ENCODE measurements at regions not wholly inside any gene's neighbourhood (a gene's known extent, or its start where the extent isn't known, plus 50 kb on each side); places are given as distances from the start of the nearest gene placed in this dataset.

DNA sequence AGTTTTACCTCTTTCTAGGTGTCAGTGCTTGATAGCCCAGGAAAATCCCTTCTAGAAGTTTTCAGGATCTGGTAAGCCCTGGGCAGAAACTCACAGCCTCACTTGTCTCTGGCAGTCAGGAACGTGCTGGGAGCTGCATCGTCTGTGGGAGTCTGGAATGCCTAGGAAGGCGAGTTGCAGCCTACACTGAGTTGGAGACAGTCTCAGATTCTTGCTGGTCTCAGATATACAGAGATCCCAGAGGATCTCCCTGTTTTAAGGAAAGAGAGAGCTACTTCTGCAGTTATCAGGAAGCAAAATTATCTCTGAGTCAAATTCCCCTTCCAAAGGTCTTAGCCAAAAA, 104.4 kb upstream of the CDC42EP3 start:
- intact Hi-C loops (cut with micrococcal nuclease) = no loop called here
- no peaks in the 10 kb centered on the region for H3K9me3 Mint-ChIP-seq
- CTCF ChIA-PET = interaction anchor here (1.1 kb wide), 1 partner anchor 57 kb away, joined by 3 read pairs; no protein-coding TSS in a partner anchor
- H3K27me3 Mint-ChIP-seq (ENCODE audit: low read depth) = no peaks in the 10 kb centered on the region
- no peaks in the 10 kb centered on the region for H3K4me1 Mint-ChIP-seq (ENCODE audit: low read depth)
- no peak for DNase-seq
- no peak overlapping the region for H3K27ac Mint-ChIP-seq
- H3K36me3 Mint-ChIP-seq (ENCODE audit: low read depth) = no peaks in the 10 kb centered on the region
- H3K4me3 Mint-ChIP-seq = no peak overlapping the region

DNA sequence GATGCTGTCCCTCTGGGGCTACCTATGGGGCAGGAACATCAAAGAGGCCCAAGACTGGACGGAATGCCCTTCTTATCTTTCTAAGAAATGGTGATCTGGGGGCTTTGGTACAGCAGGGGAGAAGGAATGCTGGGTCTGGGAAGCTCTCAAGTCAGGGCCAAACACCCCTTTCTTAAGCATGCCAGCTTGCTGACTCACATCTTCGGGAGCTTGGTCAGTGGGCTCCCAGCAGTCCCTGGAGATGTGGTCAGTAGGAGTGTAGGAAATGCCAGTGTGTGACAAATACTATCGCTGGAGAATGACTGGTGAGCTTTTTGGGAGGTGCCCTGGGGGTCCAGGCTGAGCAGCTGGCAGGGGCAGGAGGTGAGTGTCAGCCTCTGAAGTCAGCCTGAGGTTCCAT, 105.0 kb upstream of the CDC42EP3 start:
- no peaks in the 10 kb centered on the region for H3K9me3 Mint-ChIP-seq
- H3K36me3 Mint-ChIP-seq (ENCODE audit: low read depth) = no peaks in the 10 kb centered on the region
- intact Hi-C loops (cut with micrococcal nuclease) = no loop called here
- no peaks in the 10 kb centered on the region for H3K27me3 Mint-ChIP-seq (ENCODE audit: low read depth)
- no peak for DNase-seq
- H3K27ac Mint-ChIP-seq = no peak overlapping the region
- H3K4me1 Mint-ChIP-seq (ENCODE audit: low read depth) = no peaks in the 10 kb centered on the region
- CTCF ChIA-PET = interaction anchor here (0.6 to 1.1 kb wide), 2 partner anchors 56 to 364 kb away, joined by 3 read pairs; no protein-coding TSS in a partner anchor
- no peak overlapping the region for H3K4me3 Mint-ChIP-seq

DNA sequence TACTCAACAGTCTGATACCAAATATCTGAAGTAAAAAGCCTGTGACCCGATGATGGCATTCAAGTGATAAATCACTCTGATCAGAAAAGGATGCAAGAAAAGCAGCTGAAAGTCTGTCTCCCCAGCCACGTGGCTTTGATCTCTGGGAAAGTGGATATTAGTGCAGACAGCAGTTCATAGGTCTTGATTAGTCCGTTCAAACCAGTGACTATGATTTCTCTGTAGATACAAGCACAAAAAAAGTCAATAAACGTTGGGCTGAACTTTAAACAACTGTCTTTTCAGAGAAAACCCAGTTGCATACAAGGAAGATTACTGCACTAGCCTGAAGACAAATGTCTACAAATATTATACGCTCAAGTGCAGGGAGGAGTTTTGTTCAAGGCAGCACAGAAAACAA, 107.7 kb upstream of the CDC42EP3 start:
- no peaks in the 10 kb centered on the region for H3K4me1 Mint-ChIP-seq (ENCODE audit: low read depth)
- H3K9me3 Mint-ChIP-seq = no peaks in the 10 kb centered on the region
- H3K36me3 Mint-ChIP-seq (ENCODE audit: low read depth) = no peaks in the 10 kb centered on the region
- CTCF ChIA-PET = no interaction called here
- H3K4me3 Mint-ChIP-seq = no peak overlapping the region
- DNase-seq = no peak
- H3K27me3 Mint-ChIP-seq (ENCODE audit: low read depth) = no peaks in the 10 kb centered on the region
- no peak overlapping the region for H3K27ac Mint-ChIP-seq
- intact Hi-C loops (cut with micrococcal nuclease) = no loop called here

DNA sequence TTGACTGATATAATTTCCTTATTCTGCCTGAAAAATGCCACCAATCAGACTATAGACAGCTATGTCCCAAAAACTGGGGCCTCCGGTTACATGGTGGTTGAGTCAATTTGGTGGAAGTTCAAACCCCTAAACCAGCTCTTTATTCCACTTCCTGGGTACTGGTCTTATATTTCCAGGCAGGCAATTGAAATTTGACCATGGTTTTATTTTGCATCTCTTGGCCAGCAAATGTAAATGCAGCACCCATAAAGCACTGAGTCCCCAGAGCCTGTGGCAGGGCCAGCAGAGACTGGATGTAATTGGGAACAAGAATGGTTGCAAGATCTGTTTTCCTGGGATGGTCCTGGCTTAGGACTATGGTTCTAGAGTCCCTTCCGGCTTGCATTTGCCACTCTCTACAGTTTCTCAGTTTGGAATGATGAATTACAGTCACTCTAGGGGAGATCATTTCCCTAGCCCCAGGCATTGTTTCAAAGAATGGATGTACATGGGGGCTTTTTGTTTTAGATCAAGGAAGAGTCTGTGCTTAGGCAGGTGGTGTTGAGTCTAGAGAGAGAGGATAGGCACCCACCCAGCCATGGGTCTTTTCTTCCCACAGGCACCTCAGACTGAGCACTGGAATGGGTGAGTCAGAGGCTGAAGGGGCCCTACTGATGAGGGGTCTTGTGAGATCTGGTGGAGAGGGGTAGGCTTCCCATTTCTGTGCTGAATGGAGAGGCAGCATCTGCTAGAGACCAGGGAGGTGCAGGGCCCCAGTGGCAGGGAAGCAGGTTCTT, 108.4 kb upstream of the CDC42EP3 start:
- no peak overlapping the region for H3K27ac Mint-ChIP-seq
- CTCF ChIA-PET = no interaction called here
- no peaks in the 10 kb centered on the region for H3K27me3 Mint-ChIP-seq (ENCODE audit: low read depth)

DNA sequence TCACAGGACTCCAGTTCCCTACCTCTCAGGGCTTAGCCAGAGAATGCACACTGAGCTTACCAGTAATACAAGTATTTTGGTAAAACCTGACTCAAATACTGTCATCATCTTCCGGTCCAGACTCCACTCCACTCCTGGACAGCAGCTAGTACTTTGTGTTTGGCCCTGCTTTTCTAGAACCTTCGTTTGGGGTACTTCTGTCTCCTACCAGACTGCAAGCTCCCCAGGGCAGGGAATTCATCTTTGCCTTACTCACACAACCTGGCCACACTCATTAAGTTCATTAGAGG, 108.9 kb upstream of the CDC42EP3 start:
- Mint-ChIP-seq H3K4me3 (no peak overlapping the region), H3K36me3 (ENCODE audit: low read depth) (no peaks in the 10 kb centered on the region), H3K4me1 (ENCODE audit: low read depth) (no peaks in the 10 kb centered on the region), H3K27ac (no peak overlapping the region), H3K9me3 (no peaks in the 10 kb centered on the region), H3K27me3 (ENCODE audit: low read depth) (no peaks in the 10 kb centered on the region)
- intact Hi-C loops (cut with micrococcal nuclease) = no loop called here
- CTCF ChIA-PET = no interaction called here
- DNase-seq = no peak

More for the DNA sequence above, 108.4 kb upstream of the CDC42EP3 start:
- no peaks in the 10 kb centered on the region for H3K4me1 Mint-ChIP-seq (ENCODE audit: low read depth)
- H3K36me3 Mint-ChIP-seq (ENCODE audit: low read depth) = no peaks in the 10 kb centered on the region
- intact Hi-C loops (cut with micrococcal nuclease) = no loop called here
- no peaks in the 10 kb centered on the region for H3K9me3 Mint-ChIP-seq
- DNase-seq = no peak
- H3K4me3 Mint-ChIP-seq = no peak overlapping the region

DNA sequence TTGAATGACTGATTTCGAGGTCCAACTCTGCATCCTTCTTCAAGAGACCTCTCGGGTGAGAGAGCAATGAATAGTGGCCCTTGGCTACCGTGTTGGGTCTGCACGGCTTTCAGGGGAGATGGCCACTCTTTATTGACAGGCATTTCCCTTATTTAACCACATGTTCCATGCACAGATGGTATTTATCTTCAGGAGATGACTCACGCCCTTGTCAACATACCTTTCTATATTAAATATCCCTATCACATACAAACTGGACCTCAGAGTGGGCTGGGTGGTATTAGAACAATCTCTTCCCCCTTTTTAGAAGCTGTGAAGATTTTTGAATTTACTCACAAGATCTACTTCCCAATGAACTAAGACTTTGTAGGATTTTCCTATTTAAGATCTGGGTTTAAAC, 109.6 kb upstream of the CDC42EP3 start:
- intact Hi-C loops (cut with micrococcal nuclease) = no loop called here
- DNase-seq = no peak
- no peaks in the 10 kb centered on the region for H3K4me1 Mint-ChIP-seq (ENCODE audit: low read depth)
- no peaks in the 10 kb centered on the region for H3K36me3 Mint-ChIP-seq (ENCODE audit: low read depth)
- H3K4me3 Mint-ChIP-seq = no peak overlapping the region
- H3K27ac Mint-ChIP-seq = no peak overlapping the region
- no peaks in the 10 kb centered on the region for H3K9me3 Mint-ChIP-seq
- H3K27me3 Mint-ChIP-seq (ENCODE audit: low read depth) = no peaks in the 10 kb centered on the region
- CTCF ChIA-PET = no interaction called here

DNA sequence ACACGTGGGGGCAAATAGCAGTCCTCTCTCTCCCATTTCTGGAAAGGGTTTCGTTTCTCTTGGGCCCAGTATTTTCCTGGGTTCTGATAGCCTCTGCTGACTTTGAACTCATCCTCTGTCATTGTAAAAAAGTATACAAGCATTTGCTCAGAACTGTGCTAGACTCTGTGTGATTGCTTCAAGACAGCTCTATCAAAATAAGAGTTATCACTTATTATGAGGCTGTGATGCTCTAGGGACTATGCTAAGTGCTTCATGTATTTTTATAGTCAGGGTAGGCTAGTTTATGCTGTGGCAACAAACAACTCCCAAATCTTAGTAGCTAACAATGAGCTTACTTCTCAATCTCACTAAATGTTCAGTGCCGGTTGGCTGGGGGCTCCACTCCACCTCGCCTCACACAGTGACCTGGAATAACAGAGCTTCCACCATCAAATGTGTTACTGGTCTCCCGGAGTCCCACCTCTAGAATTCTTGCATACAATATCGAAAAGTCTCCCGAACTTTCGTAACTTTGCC, 110.8 kb upstream of the CDC42EP3 start:
- Mint-ChIP-seq H3K27ac (no peak overlapping the region), H3K4me3 (no peak overlapping the region), H3K4me1 (ENCODE audit: low read depth) (no peaks in the 10 kb centered on the region), H3K36me3 (ENCODE audit: low read depth) (no peaks in the 10 kb centered on the region), H3K9me3 (no peaks in the 10 kb centered on the region), H3K27me3 (ENCODE audit: low read depth) (no peaks in the 10 kb centered on the region)
- intact Hi-C loops (cut with micrococcal nuclease) = no loop called here
- CTCF ChIA-PET = interaction anchor here (0.5 to 0.7 kb wide), 2 partner anchors 237 to 669 kb away, joined by 3 to 4 read pairs; no protein-coding TSS in a partner anchor
- DNase-seq = no peak

DNA sequence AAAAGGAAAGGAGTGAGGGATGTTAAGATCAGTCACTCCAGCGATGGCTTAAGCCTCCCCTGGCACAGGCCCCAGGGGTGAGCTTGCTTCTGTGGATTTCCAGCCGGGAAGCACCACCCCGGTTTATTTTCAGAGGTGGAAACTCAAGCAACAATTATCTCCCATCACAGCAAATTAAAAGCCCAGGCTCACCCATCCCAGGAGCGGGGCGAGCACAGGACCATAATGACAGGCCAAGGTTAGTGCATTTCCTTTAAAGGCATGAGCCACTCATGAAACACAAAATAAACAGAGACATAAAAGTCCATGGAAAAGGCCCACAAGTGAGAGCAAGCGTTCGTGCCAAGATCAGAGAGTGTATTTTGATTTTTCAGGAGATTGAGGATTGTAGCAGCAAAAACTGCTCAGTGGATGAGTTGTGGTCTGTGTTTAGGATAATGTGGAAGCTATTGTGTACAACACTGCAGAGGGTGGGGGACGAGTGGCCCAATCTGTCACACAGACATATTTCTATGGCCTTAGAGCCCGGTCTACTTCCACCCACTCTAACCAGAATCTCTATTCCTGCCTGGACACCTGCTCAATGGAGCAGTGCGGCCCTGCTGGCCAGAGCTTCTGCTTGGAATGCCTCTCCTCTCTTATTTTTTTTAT, 111.4 kb upstream of the CDC42EP3 start:
- no peaks in the 10 kb centered on the region for H3K9me3 Mint-ChIP-seq
- H3K36me3 Mint-ChIP-seq (ENCODE audit: low read depth) = no peaks in the 10 kb centered on the region
- H3K4me1 Mint-ChIP-seq (ENCODE audit: low read depth) = no peaks in the 10 kb centered on the region
- intact Hi-C loops (cut with micrococcal nuclease) = no loop called here
- DNase-seq = no peak
- H3K27me3 Mint-ChIP-seq (ENCODE audit: low read depth) = no peaks in the 10 kb centered on the region
- no peak overlapping the region for H3K4me3 Mint-ChIP-seq
- CTCF ChIA-PET = interaction anchor here (0.5 kb wide), 1 partner anchor 238 kb away, joined by 4 read pairs; no protein-coding TSS in a partner anchor
- no peak overlapping the region for H3K27ac Mint-ChIP-seq

DNA sequence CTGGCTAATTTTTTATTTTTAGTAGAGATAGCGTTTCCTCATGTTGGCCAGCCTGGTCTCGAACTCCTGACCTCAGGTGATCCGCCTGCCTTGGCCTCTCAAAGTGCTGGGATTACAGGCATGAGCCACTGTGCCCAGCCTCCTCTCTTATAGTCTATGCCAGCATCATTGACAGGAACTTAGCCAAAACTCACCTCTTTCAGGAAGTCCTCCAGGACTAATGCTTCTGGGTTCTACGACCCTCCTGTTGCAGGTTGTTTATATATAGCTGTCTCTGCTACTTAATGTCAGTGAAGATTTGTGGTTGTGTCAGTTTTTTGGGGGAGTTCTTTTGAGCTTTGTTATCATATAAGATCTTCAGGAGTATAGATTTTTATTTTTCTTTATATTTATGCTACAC, 112.1 kb upstream of the CDC42EP3 start:
- H3K4me3 Mint-ChIP-seq = no peak overlapping the region
- no peaks in the 10 kb centered on the region for H3K36me3 Mint-ChIP-seq (ENCODE audit: low read depth)
- CTCF ChIA-PET = interaction anchor here (0.6 kb wide), 1 partner anchor 109 kb away, joined by 3 read pairs; no protein-coding TSS in a partner anchor
- no peak for DNase-seq
- H3K27ac Mint-ChIP-seq = no peak overlapping the region
- H3K4me1 Mint-ChIP-seq (ENCODE audit: low read depth) = no peaks in the 10 kb centered on the region
- intact Hi-C loops (cut with micrococcal nuclease) = no loop called here
- H3K27me3 Mint-ChIP-seq (ENCODE audit: low read depth) = no peaks in the 10 kb centered on the region
- H3K9me3 Mint-ChIP-seq = peaks cover 6% of the 10 kb centered on the region

DNA sequence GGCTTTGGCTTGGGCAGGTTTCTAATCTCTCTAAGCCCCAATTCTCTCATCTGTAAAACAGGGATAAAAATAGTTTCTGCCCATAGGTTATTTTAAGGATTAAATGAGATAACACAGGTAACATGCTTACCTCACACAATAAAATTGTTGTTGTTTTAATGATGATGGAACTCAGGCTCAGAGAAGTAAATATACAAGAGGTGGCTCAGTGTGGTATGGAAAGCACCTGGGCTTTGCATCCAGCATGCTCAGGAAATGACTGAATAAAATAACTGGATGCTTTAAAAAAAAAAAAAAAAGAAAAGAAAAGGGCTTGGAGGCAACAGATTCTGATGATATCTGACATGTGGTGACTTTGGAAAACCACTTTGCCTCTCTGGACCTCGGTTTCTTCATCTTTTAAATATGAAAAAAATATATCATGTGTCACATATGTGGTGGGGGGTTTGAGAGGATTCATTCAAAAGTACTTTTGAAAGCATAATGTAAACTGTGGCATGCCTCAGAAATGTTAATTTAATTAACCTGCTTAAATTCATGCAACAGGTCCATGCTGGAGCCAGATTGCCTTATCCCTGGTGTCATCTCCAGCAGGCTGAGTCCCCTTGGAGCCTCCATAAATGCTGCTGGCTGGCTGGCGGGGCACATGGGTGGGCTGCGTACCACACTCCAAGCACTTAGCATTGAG, 112.8 kb upstream of the CDC42EP3 start:
- no peak for DNase-seq
- CTCF ChIA-PET = interaction anchor here (0.6 kb wide), 1 partner anchor 370 kb away, joined by 3 read pairs; no protein-coding TSS in a partner anchor
- no peaks in the 10 kb centered on the region for H3K27me3 Mint-ChIP-seq (ENCODE audit: low read depth)
- H3K4me3 Mint-ChIP-seq = no peak overlapping the region
- peaks cover 13% of the 10 kb centered on the region for H3K9me3 Mint-ChIP-seq
- no peak overlapping the region for H3K27ac Mint-ChIP-seq
- intact Hi-C loops (cut with micrococcal nuclease) = no loop called here
- no peaks in the 10 kb centered on the region for H3K4me1 Mint-ChIP-seq (ENCODE audit: low read depth)
- H3K36me3 Mint-ChIP-seq (ENCODE audit: low read depth) = peaks cover 4% of the 10 kb centered on the region

DNA sequence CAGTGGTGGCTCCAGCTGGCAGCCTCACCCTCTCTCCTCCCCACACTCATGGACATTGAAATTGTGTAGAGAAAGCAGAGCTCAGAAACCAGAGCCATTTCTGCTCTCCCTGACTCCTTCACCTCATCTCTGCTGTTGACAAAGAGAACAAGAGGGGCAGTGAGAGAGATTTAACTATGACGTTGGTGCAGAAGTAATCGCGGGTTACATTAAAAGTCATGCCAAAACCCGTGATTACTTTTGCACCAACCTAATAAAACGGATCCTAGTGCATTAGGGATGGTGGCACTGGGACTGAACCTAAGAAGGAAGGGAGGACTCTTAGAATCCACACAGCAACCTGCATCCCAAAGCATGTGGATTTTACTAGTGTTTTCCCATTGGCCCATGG, 113.3 kb upstream of the CDC42EP3 start:
- H3K27me3 Mint-ChIP-seq (ENCODE audit: low read depth) = no peaks in the 10 kb centered on the region
- CTCF ChIA-PET = interaction anchor here (0.6 to 1.5 kb wide), 3 partner anchors 10 to 371 kb away, joined by 3 to 5 read pairs (median 3); no protein-coding TSS in a partner anchor
- no peak overlapping the region for H3K27ac Mint-ChIP-seq
- intact Hi-C loops (cut with micrococcal nuclease) = no loop called here
- no peaks in the 10 kb centered on the region for H3K4me1 Mint-ChIP-seq (ENCODE audit: low read depth)
- DNase-seq = no peak
- H3K4me3 Mint-ChIP-seq = no peak overlapping the region
- peaks cover 13% of the 10 kb centered on the region for H3K9me3 Mint-ChIP-seq
- peaks cover 4% of the 10 kb centered on the region for H3K36me3 Mint-ChIP-seq (ENCODE audit: low read depth)

DNA sequence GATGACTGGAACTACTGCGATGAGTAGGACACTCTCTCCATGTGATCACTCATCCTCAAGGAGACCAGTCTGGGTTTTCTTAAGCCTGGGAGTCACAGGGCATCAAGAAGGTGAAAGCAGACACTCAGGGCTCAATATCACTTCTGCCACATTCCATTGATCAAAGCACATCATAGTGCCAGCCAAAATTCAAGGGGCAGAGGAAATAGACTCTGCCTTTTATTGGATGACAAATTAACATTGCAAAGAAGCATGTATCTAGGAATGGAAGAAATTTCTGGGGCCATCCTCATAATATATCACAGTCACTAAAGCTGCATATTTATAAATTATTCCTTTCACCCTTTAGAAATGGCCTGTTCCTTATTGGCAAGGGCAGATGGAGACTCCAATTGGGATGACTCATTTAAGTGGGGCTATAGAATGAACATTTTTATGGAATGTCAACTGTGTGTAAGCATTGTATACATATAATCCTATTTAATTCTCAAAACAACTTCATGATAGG, 114.8 kb upstream of the CDC42EP3 start:
- CTCF ChIA-PET = interaction anchor here (1.2 to 1.5 kb wide), 2 partner anchors 9 to 10 kb away, joined by 3 to 5 read pairs; no protein-coding TSS in a partner anchor
- intact Hi-C loops (cut with micrococcal nuclease) = no loop called here
- Mint-ChIP-seq H3K36me3 (ENCODE audit: low read depth) (peaks cover 4% of the 10 kb centered on the region), H3K9me3 (peaks cover 13% of the 10 kb centered on the region), H3K4me1 (ENCODE audit: low read depth) (no peaks in the 10 kb centered on the region), H3K27ac (no peak overlapping the region), H3K4me3 (no peak overlapping the region), H3K27me3 (ENCODE audit: low read depth) (no peaks in the 10 kb centered on the region)
- DNase-seq = no peak

All from activated naive CD4-positive, alpha-beta T cell treated with anti-CD3 and anti-CD28 coated beads for 36 hours (primary cell).